NCI-H2227 (cell line): ENCODE measurements at regions not wholly inside any gene's neighbourhood (a gene's known extent, or its start where the extent isn't known, plus 50 kb on each side); places are given as distances from the start of the nearest gene placed in this dataset.
"Not testable (repeated sequence)": the region's sequence is repeated elsewhere in the genome, so short reads cannot be mapped to it uniquely, and the experiment has no call there.

Experiments used
- DNase-seq: peaks from one replicate; lab custom pipeline; 2025; ENCODE audit not compliant: unreplicated experiment; lab: John Stamatoyannopoulos, UW

- no peak for DNase-seq
Measured at GRCh38 chr12:61939977-61940376, 320.2 kb upstream of the USP15 start.

DNA sequence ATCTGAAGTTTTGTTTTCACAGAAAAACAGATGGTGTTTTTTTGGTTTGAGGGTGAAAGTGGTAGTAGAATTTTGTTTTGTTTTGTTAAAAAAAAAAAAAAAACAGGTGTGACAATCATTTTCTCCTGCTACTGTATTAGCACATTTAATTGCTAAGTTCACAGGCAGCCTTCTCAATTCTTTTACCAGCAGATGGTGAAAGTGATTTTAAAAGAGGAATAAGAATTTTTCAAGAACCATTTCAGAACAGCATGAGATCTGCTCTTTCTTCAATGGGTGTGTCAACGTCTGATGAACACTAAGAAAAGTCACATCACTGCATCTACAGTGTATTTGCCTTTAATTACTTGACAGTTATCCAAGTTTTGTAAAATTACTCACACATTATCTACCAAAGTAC, 303.7 kb upstream of the USP15 start:
- DNase-seq: no peak

GRCh38 chr12:61974461-61974860, 285.7 kb upstream of the USP15 start:
- DNase-seq: no peak

DNA sequence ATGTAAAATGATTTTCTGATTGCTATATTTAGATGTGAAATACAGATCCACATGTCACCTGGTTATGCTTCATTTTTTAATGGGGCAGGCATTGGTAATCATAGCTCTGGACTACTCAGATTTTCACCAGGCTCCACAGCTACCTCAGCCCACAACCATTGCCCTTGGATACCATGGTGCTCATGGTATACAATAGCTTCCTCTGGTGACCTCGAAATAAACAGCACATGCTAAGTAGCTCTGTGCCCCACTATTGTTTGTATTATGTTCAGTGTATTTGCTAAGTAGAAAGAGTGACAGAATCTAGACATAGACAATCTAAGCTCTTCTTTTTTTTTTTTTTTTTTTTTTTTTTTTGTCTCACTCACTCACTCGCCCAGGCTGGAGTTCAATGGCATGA, 274.4 kb upstream of the USP15 start:
- DNase-seq: no peak

DNA sequence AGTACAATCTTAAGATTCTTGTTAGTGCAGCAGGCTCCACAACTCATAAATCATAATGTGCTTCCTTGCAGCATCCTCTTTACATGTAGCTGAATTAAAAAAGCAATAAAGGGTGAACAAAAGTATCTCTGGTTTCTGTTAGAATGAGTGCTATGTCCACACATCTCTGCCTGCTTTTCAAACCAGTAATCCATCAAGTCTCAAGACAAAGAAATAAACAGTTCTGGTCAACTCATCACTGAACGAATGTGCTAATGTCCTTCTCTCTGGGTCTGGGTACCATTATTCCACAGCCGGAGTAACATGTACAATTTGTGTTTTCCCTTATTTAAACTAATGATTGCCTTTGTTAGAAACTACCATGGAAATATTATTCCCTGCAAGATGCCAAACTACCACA, 273.0 kb upstream of the USP15 start:
- no peak for DNase-seq

- no peak for DNase-seq
Measured at GRCh38 chr12:61991661-61992060, 268.5 kb upstream of the USP15 start.

GRCh38 chr12:61993734-61994345, 266.4 kb upstream of the USP15 start:
- no peak for DNase-seq

GRCh38 chr12:61996717-61997116, 263.5 kb upstream of the USP15 start:
- no peak for DNase-seq

- no peak for DNase-seq
Measured at GRCh38 chr12:61998791-61999190, 261.4 kb upstream of the USP15 start.

GRCh38 chr12:61999311-61999710, 260.9 kb upstream of the USP15 start:
- DNase-seq: no peak

- DNase-seq: no peak
Measured at GRCh38 chr12:62001424-62001823, 258.8 kb upstream of the USP15 start.

- DNase-seq: no peak
Measured at GRCh38 chr12:62003226-62003625, 257.0 kb upstream of the USP15 start.

DNA sequence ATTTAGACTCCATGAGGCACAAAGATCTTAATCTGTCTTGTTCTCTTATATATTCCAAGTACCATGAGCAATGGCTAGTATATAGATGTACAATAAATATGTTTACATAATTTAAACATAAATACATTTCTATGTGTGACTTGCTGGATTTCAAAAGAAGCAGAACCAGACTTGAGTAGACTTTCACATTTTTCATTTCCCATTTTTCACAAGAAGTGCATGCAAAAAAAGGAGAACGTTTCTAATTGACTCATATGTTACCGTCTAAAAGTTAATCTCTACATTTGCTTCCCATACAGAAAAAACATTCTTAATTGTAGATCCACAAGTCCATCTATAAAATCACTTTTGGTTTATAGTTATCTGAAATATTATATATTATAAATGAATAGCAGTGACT, 256.5 kb upstream of the USP15 start:
- DNase-seq: no peak

GRCh38 chr12:62005615-62006014, 254.6 kb upstream of the USP15 start:
- DNase-seq: no peak

- DNase-seq: no peak
Measured at GRCh38 chr12:62006076-62006732, 254.0 kb upstream of the USP15 start.

DNA sequence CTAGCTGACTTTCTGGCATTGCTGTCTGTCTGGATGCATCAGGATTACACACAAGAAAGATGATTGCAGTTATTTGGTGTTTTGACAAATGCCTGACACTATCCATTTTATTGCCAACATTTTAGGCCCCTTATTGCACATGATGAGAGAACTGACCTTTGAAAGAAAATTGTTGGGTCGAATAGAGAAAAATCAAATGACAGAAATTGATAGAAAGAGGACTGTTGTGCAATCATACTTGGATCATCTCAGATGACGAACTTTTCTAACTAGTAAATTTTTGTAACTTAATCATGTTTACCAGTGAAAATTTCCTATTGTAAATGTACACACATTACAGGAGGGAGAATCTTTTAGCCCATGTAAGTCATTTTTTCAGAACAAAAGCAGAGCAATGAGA, 251.5 kb upstream of the USP15 start:
- DNase-seq: no peak

DNA sequence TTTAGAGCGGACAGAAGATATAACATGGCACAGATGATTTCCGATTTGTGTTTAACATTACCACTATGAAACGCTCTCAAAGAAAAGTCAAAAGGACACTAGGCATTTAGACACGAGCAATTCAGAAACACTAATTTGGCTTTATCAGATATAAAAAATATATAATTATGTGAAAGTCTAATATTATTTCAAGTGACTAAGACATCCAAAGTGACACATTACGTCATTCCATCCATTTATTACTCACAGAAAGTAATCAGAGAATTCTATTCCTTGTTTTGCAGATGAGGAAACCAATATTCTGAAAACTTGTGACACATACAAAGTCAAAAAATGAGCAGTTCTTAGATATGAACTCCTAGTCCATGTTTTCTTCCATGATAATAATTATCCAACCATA, 250.8 kb upstream of the USP15 start:
- DNase-seq: no peak

DNA sequence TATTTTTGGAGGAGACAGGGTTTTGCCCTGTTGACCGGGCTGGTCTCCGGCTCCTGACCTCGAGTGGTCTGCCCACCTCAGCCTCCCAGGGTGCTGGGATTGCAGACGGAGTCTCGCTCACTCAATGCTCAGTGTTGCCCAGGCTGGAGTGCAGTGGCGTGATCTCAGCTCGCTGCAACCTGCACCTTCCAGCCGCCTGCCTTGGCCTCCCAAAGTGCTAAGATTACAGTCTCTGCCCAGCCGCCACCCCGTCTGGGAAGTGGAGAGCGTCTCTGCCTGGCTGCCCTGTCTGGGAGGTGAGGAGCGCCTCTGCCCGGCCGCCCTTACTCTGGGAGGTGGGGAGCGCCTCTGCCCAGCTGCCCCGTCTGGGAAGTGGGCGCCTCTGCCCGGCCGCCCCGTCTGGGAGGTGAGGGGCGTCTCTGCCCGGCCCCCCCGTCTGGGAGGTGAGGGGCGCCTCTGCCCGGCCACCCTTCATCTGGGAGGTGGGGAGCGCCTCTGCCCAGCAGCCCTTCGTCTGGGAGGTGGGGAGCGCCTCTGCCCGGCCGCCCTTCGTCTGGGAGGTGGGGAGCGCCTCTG, 249.8 kb upstream of the USP15 start:
- not testable (repeated sequence) for DNase-seq

GRCh38 chr12:62010973-62011372, 249.2 kb upstream of the USP15 start:
- not testable (repeated sequence) for DNase-seq

- no peak for DNase-seq
Measured at GRCh38 chr12:62014330-62014729, 245.9 kb upstream of the USP15 start.

DNA sequence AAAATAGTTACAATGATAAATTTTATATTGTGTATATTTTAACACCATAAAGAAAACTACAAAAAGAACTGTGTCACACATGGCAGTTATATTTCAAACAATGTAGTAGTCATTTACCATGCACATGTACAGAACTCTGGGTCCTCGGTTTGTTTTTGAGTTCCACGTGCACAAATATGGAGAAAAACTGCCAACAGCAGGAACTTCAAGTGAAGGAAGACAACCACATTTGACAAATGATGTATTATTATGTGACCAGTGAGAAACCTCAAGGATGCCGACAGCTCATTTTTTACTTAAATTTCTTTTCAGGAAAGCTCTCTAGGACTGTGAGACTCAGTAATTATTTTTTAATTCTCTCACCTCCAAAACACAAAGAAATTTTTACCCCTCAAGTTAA, 244.2 kb upstream of the USP15 start:
- DNase-seq: no peak

GRCh38 chr12:62021808-62022207, 238.4 kb upstream of the USP15 start:
- no peak for DNase-seq

DNA sequence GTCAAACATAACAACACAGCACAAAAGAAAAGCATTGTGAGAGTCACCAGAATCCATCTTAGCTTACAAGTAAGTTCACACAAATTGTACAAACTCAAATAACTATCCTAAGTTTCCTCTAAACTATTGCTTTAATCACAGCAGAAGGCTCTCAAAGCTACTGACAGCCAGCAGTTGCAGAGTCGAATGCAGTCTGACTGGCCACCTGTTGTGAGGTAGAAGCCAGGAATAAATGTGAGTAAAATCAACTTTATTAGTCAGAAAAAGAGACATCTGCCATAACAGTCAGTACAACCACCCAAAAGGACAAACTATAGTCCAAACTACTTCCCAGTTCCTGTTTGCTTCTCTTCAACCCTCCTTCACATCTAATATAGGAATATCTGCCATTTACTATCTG, 231.7 kb upstream of the USP15 start:
- DNase-seq: no peak
